CD4-positive, alpha-beta T cell (primary cell): ENCODE measurements at regions not wholly inside any gene's neighbourhood (a gene's known extent, or its start where the extent isn't known, plus 50 kb on each side); places are given as distances from the start of the nearest gene placed in this dataset.

Experiments
- ATAC-seq: fragments of 200-7000 bp; cut with Tn5 transposase; one replicate; pipeline ENCODE4 v1.10.0; 2022; ENCODE audit warnings: mild to moderate bottlenecking; ENCODE audit not compliant: poor library complexity
- CTCF ChIA-PET: fragments of 350-600 bp; sonication (Branson Sonifier 250); formaldehyde crosslinking; loops from one replicate; lab custom pipeline; 2021; ENCODE audit warnings: antibody characterized with exemption, inconsistent platforms; lab: Charles Lee
- POLR2A ChIA-PET: fragments of 350-600 bp; sonication (Branson Sonifier 250); formaldehyde crosslinking; loops from one replicate; lab custom pipeline; 2021; ENCODE audit warnings: antibody characterized with exemption, inconsistent platforms; lab: Charles Lee
- DNase-seq, 14 experiments: peaks; one replicate each; pipeline ENCODE4 v3.0.0-alpha.2; 2013 to 2020; ENCODE audit warnings: mixed read lengths in 2 of 14
- H3K27ac ChIP-seq, 2 donors: one replicate each; pipeline versions ENCODE4 v1.5.1 to v1.7.0; 2013; ENCODE audit warnings: low read length in 2 of 2, low read depth in 1 of 2, mild to moderate bottlenecking in 1 of 2
- H3K27me3 ChIP-seq, 2 experiments: 1 replicate in 1 of 2; 2 replicates in 1 of 2; pipeline versions ENCODE4 v1.6.1 to v1.7.0; 2013; ENCODE audit warnings: low read length in 2 of 2, control low read depth in 1 of 2, mild to moderate bottlenecking in 1 of 2, moderate library complexity in 1 of 2; ENCODE audit not compliant: insufficient read depth in 2 of 2, control insufficient read depth in 1 of 2
- H3K36me3 ChIP-seq: one replicate; pipeline ENCODE4 v1.6.1; 2013; ENCODE audit warnings: low read length, control low read depth; ENCODE audit not compliant: insufficient read depth
- H3K4me1 ChIP-seq: one replicate; pipeline ENCODE4 v1.6.1; 2013; ENCODE audit warnings: low read length, control low read depth; ENCODE audit not compliant: insufficient read depth
- H3K4me3 ChIP-seq: one replicate; pipeline ENCODE4 v1.5.1; 2013; ENCODE audit warnings: mild to moderate bottlenecking, low read length, moderate library complexity
- H3K9me3 ChIP-seq, 2 experiments: 1 replicate in 1 of 2; 2 replicates in 1 of 2; pipeline versions ENCODE4 v1.6.1 to v1.7.0; 2013; ENCODE audit warnings: low read length in 2 of 2, mild to moderate bottlenecking in 2 of 2, control low read depth in 1 of 2, moderate library complexity in 1 of 2; ENCODE audit not compliant: control insufficient read depth in 1 of 2, insufficient read depth in 1 of 2
- H3K27ac Mint-ChIP-seq: one replicate; pipeline ENCODE4 v1.8.0; 2020; ENCODE audit warnings: mixed read lengths
- H3K27me3 Mint-ChIP-seq: one replicate; pipeline ENCODE4 v1.8.0; 2021; ENCODE audit warnings: mixed read lengths
- H3K36me3 Mint-ChIP-seq: one replicate; pipeline ENCODE4 v1.8.0; 2021; ENCODE audit warnings: low read depth, mixed read lengths
- H3K4me1 Mint-ChIP-seq: one replicate; pipeline ENCODE4 v1.8.0; 2021; ENCODE audit warnings: low read depth, mixed read lengths
- H3K4me3 Mint-ChIP-seq: one replicate; pipeline ENCODE4 v1.8.0; 2020; ENCODE audit warnings: mild to moderate bottlenecking, mixed read lengths
- H3K9me3 Mint-ChIP-seq: one replicate; pipeline ENCODE4 v1.8.0; 2020; ENCODE audit warnings: mixed read lengths
- intact Hi-C, 2 experiments: fragments of 100-400 bp; cut with DNase I in 1 of 2; cut with micrococcal nuclease in 1 of 2; formaldehyde crosslinking; loops; one replicate each; pipeline versions ENCODE4 v1.15.1 to v1.9.0; 2023 to 2025; cut with DNase I, micrococcal nuclease
- TF ChIP-seq, protein P1 (sequence below): fragments of 200-600 bp; IDR thresholded peaks from one replicate; pipeline ENCODE4 v1.8.0; 2022; ENCODE audit warnings: antibody characterized with exemption, mild to moderate bottlenecking

DNA sequence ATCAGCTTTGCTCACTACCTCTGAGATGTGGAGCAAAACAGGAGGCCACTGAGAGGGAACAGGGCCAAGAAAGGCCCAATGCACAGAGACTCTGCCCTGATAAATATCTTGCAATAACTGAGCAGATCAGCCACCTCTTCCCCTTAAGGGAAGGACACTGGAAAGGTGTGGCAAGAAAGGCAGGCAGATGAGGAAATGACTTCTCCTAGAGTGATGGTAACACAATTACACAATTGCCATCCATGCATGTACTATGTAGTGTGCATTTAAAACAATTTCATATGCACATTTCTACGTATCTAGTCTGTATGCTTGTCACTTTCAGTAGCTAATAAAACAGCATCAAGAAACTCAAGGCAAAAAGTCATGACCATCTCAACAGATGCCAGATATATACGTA, 322.5 kb downstream of the DRD1 start:
- no peaks in the 10 kb centered on the region for H3K36me3 ChIP-seq
- no peaks in the 10 kb centered on the region for H3K9me3 ChIP-seq
- peaks cover 2% of the 10 kb centered on the region for H3K9me3 Mint-ChIP-seq
- TF ChIP-seq, protein P1, sequence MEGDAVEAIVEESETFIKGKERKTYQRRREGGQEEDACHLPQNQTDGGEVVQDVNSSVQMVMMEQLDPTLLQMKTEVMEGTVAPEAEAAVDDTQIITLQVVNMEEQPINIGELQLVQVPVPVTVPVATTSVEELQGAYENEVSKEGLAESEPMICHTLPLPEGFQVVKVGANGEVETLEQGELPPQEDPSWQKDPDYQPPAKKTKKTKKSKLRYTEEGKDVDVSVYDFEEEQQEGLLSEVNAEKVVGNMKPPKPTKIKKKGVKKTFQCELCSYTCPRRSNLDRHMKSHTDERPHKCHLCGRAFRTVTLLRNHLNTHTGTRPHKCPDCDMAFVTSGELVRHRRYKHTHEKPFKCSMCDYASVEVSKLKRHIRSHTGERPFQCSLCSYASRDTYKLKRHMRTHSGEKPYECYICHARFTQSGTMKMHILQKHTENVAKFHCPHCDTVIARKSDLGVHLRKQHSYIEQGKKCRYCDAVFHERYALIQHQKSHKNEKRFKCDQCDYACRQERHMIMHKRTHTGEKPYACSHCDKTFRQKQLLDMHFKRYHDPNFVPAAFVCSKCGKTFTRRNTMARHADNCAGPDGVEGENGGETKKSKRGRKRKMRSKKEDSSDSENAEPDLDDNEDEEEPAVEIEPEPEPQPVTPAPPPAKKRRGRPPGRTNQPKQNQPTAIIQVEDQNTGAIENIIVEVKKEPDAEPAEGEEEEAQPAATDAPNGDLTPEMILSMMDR, result no peak
- no peak for DNase-seq
- H3K36me3 Mint-ChIP-seq, result no peaks in the 10 kb centered on the region
- intact Hi-C loops, result no loop called here
- ChIA-PET POLR2A (no interaction called here), CTCF (no interaction called here)
- H3K27ac ChIP-seq, result no peak overlapping the region
- H3K4me3 ChIP-seq, result no peak overlapping the region
- no peaks in the 10 kb centered on the region for H3K4me1 ChIP-seq
- no peak overlapping the region for H3K27ac Mint-ChIP-seq
- H3K4me3 Mint-ChIP-seq, result no peak overlapping the region
- H3K27me3 Mint-ChIP-seq, result peaks cover 29% of the 10 kb centered on the region
- ATAC-seq, result no peak
- peaks cover 0 to 6% of the 10 kb centered on the region in 2 experiments for H3K27me3 ChIP-seq
- no peaks in the 10 kb centered on the region for H3K4me1 Mint-ChIP-seq

DNA sequence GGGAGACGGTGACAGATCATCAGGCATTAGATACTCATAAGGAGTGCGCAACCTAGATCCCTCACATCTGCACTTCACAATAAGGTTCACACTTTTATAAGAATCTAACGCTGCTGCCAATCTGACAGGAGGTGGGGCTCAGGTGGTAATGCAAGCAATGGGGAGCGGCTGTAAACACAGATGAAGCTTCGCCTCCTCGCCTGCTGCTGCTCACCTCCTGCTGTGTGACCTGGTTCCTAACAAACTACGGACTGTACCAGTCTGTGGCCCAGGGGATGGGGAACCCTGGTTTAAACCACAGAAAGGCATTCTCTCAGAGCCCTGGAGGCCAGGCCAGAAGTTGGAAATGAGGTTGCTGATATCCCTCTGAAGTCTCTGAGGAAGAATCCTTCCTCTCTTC, 323.6 kb downstream of the DRD1 start:
- H3K4me3 Mint-ChIP-seq, result no peak overlapping the region
- H3K9me3 Mint-ChIP-seq, result peaks cover 2% of the 10 kb centered on the region
- peaks cover 0 to 6% of the 10 kb centered on the region in 2 experiments for H3K27me3 ChIP-seq
- H3K36me3 ChIP-seq, result no peaks in the 10 kb centered on the region
- POLR2A ChIA-PET, result no interaction called here
- no peak overlapping the region for H3K27ac Mint-ChIP-seq
- H3K9me3 ChIP-seq, result no peaks in the 10 kb centered on the region
- intact Hi-C loops, result no loop called here
- ATAC-seq (no peak), DNase-seq (no peak)
- H3K4me1 Mint-ChIP-seq, result no peaks in the 10 kb centered on the region
- H3K27me3 Mint-ChIP-seq, result peaks cover 29% of the 10 kb centered on the region
- TF ChIP-seq, protein P1, result no peak
- CTCF ChIA-PET, result no interaction called here
- H3K4me3 ChIP-seq, result no peak overlapping the region
- H3K27ac ChIP-seq, result no peak overlapping the region
- no peaks in the 10 kb centered on the region for H3K4me1 ChIP-seq
- no peaks in the 10 kb centered on the region for H3K36me3 Mint-ChIP-seq

DNA sequence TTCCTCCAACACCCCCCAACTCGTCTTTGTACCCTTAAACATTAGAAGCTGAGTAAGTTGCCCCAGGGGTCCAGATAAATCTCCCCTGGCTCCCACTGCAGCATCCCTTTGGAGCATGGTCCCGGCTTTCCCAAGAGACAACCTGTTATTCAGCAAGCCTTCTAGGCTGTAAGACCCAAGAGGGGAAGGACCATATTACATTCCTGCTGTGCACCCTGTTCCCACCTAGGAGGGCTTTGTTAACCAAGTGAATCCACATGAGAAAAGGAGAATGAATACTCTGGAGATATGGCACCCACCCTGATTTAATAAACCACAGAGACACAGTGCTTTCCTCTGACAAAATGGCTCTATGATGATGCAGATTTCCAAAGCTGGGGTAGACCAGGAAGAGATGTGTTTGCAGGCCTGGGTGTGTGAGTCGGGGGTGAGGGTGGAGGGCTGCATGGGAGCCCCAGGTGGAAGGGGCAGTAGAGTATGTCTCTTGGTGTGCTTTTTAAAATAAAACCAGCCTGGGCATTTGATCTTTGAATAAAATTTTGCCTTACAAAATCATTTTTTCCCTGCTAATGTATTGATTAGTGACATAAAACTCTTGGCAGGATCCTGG, 325.2 kb downstream of the DRD1 start:
- TF ChIP-seq, protein P1, result no peak
- intact Hi-C loops, result loop anchor here in 1 of 2 experiments (10.0 kb wide), 1 partner anchor 1914 kb away; no protein-coding TSS in a partner anchor

More for the DNA sequence above, 325.2 kb downstream of the DRD1 start:
- Histone ChIP-seq H3K9me3 (no peaks in the 10 kb centered on the region), H3K27ac (no peak overlapping the region), H3K27me3 (peaks cover 0 to 6% of the 10 kb centered on the region in 2 experiments), H3K36me3 (no peaks in the 10 kb centered on the region), H3K4me3 (no peak overlapping the region), H3K4me1 (no peaks in the 10 kb centered on the region)
- Mint-ChIP-seq H3K36me3 (no peaks in the 10 kb centered on the region), H3K27ac (no peak overlapping the region), H3K4me1 (no peaks in the 10 kb centered on the region), H3K27me3 (peaks cover 31% of the 10 kb centered on the region), H3K9me3 (peaks cover 2% of the 10 kb centered on the region), H3K4me3 (no peak overlapping the region)
- ATAC-seq (no peak), DNase-seq (no peak)
- ChIA-PET CTCF (no interaction called here), POLR2A (no interaction called here)
